Activated gamma-delta T cell (primary cell): ENCODE measurements at regions not wholly inside any gene's neighbourhood (a gene's known extent, or its start where the extent isn't known, plus 50 kb on each side); places are given as distances from the start of the nearest gene placed in this dataset.

Experiments used
- DNase-seq: peaks from one replicate; lab custom pipeline; 2025; lab: John Stamatoyannopoulos, UW

GRCh38 chr6:163808231-163808630, 393.7 kb downstream of the QKI start:
- no peak for DNase-seq

- no peak for DNase-seq
Observed at GRCh38 chr6:163806755-163807499, 392.4 kb downstream of the QKI start.

GRCh38 chr6:163804991-163805390, 390.5 kb downstream of the QKI start:
- DNase-seq, result no peak

- DNase-seq, result no peak
Observed at GRCh38 chr6:163802267-163802666, 387.7 kb downstream of the QKI start.

- no peak for DNase-seq
Observed at GRCh38 chr6:163797296-163797845, 382.9 kb downstream of the QKI start.

- no peak for DNase-seq
Observed at GRCh38 chr6:163793011-163793983, 378.8 kb downstream of the QKI start.

- no peak for DNase-seq
Observed at GRCh38 chr6:163790266-163790840, 375.8 kb downstream of the QKI start.

- no peak for DNase-seq
Observed at GRCh38 chr6:163789199-163789810, 374.8 kb downstream of the QKI start.

GRCh38 chr6:163786995-163787671, 372.6 kb downstream of the QKI start:
- no peak for DNase-seq

GRCh38 chr6:163782436-163783003, 368.0 kb downstream of the QKI start:
- DNase-seq, result no peak

GRCh38 chr6:163780994-163781393, 366.5 kb downstream of the QKI start:
- no peak for DNase-seq

GRCh38 chr6:163779727-163780284, 365.3 kb downstream of the QKI start:
- no peak for DNase-seq

GRCh38 chr6:163777716-163778115, 363.2 kb downstream of the QKI start:
- DNase-seq, result no peak

- DNase-seq, result no peak
Observed at GRCh38 chr6:163776906-163777686, 362.6 kb downstream of the QKI start.

GRCh38 chr6:163776196-163776905, 361.8 kb downstream of the QKI start:
- no peak for DNase-seq

GRCh38 chr6:163775313-163775712, 360.8 kb downstream of the QKI start:
- no peak for DNase-seq

- DNase-seq, result no peak
Observed at GRCh38 chr6:163774485-163774884, 360.0 kb downstream of the QKI start.

GRCh38 chr6:163773646-163774045, 359.1 kb downstream of the QKI start:
- no peak for DNase-seq

GRCh38 chr6:163772701-163773100, 358.2 kb downstream of the QKI start:
- no peak for DNase-seq
